Common myeloid progenitor, CD34-positive (primary cell): ENCODE measurements at regions not wholly inside any gene's neighbourhood (a gene's known extent, or its start where the extent isn't known, plus 50 kb on each side); places are given as distances from the start of the nearest gene placed in this dataset.

ENCODE experiments used
- CTCF ChIA-PET: fragments of 350-600 bp; sonication (Branson Sonifier 250); formaldehyde crosslinking; loops from one replicate; lab custom pipeline; 2021; ENCODE audit warnings: antibody characterized with exemption; lab: Charles Lee
- POLR2A ChIA-PET: fragments of 350-600 bp; sonication (Branson Sonifier 250); formaldehyde crosslinking; loops from one replicate; lab custom pipeline; 2021; ENCODE audit warnings: antibody characterized with exemption; lab: Charles Lee
- DNase-seq, 3 donors: peaks; one replicate each; pipeline versions ENCODE4 v3.0.0 to v3.0.0-alpha.2; 2013
- H3K27ac ChIP-seq, 2 experiments: 1 replicate in 1 of 2; 2 replicates in 1 of 2; pipeline ENCODE4 v1.7.0; 2013; ENCODE audit warnings: inconsistent platforms in 2 of 2, low read length in 2 of 2, mild to moderate bottlenecking in 2 of 2, low read depth in 1 of 2, moderate library complexity in 1 of 2; ENCODE audit not compliant: severe bottlenecking in 2 of 2, insufficient read depth in 1 of 2, poor library complexity in 1 of 2
- H3K27me3 ChIP-seq, 5 experiments: replicated peaks in 2 of 5; 1 replicate in 3 of 5; 2 replicates in 2 of 5; pipeline versions ENCODE4 v1.6.1 to v1.7.0; 2013; ENCODE audit warnings: low read length in 4 of 5, mild to moderate bottlenecking in 2 of 5, moderate library complexity in 2 of 5, inconsistent platforms in 1 of 5; ENCODE audit not compliant: insufficient read depth in 5 of 5, control insufficient read depth in 4 of 5
- H3K36me3 ChIP-seq, 4 experiments: 1 replicate in 2 of 4; 2 replicates in 2 of 4; pipeline versions ENCODE4 v1.6.1 to v1.7.0; 2013; ENCODE audit warnings: low read length in 3 of 4, control low read depth in 1 of 4, mild to moderate bottlenecking in 1 of 4; ENCODE audit not compliant: control insufficient read depth in 4 of 4, insufficient read depth in 4 of 4
- H3K4me1 ChIP-seq, 4 experiments: 1 replicate in 3 of 4; 2 replicates in 1 of 4; pipeline versions ENCODE4 v1.6.1 to v1.7.1; 2013; ENCODE audit warnings: low read length in 3 of 4, mild to moderate bottlenecking in 3 of 4, control low read depth in 1 of 4, inconsistent platforms in 1 of 4, moderate library complexity in 1 of 4; ENCODE audit not compliant: control insufficient read depth in 4 of 4, insufficient read depth in 4 of 4; ENCODE audit errors: control extremely low read depth in 1 of 4
- H3K4me3 ChIP-seq, 7 experiments: 1 replicate in 4 of 7; 2 replicates in 3 of 7; pipeline versions ENCODE4 v1.5.1 to v1.7.0; 2013; ENCODE audit warnings: mild to moderate bottlenecking in 7 of 7, low read length in 6 of 7, moderate library complexity in 6 of 7, inconsistent platforms in 2 of 7, low read depth in 2 of 7, control low read depth in 1 of 7; ENCODE audit not compliant: insufficient read depth in 4 of 7, control insufficient read depth in 1 of 7; ENCODE audit errors: extremely low read depth in 1 of 7
- H3K9me3 ChIP-seq, 5 experiments: 1 replicate in 4 of 5; 2 replicates in 1 of 5; pipeline versions ENCODE4 v1.6.1 to v1.7.1; 2013; ENCODE audit warnings: low read length in 4 of 5, mild to moderate bottlenecking in 2 of 5, inconsistent platforms in 1 of 5, low read depth in 1 of 5, moderate library complexity in 1 of 5; ENCODE audit not compliant: control insufficient read depth in 4 of 5, insufficient read depth in 2 of 5; ENCODE audit errors: control extremely low read depth in 1 of 5
- WGBS: methylation state at CpG from one replicate; pipeline ENCODE4 v1.1.5; 2013; ENCODE audit not compliant: insufficient coverage; 5-methylcytosine and 5-hydroxymethylcytosine counted together

GRCh38 chr10:121371836-121372235, 226.4 kb downstream of the FGFR2 start:
- no CpG with 5 or more reads among the region's 3 CpGs for WGBS
- Histone ChIP-seq H3K9me3 (no peaks in the 10 kb centered on the region), H3K27me3 (peaks cover 0 to 5% (median 0%) of the 10 kb centered on the region in 5 experiments), H3K4me3 (no peak overlapping the region), H3K27ac (no peak overlapping the region), H3K36me3 (no peaks in the 10 kb centered on the region), H3K4me1 (no peaks in the 10 kb centered on the region)
- POLR2A ChIA-PET, result no interaction called here
- CTCF ChIA-PET, result interaction anchor here (1.0 kb wide), 1 partner anchor 11 kb away, joined by 3 read pairs; no protein-coding TSS in a partner anchor
- DNase-seq, result no peak

- Histone ChIP-seq H3K27me3 (peaks cover 0 to 3% (median 0%) of the 10 kb centered on the region in 5 experiments), H3K36me3 (no peaks in the 10 kb centered on the region), H3K27ac (no peak overlapping the region), H3K4me3 (no peak overlapping the region), H3K9me3 (no peaks in the 10 kb centered on the region), H3K4me1 (no peaks in the 10 kb centered on the region)
- 100% methylated on average over 2 of the region's 2 CpGs for WGBS
- CTCF ChIA-PET, result no interaction called here
- no peak for DNase-seq
- POLR2A ChIA-PET, result no interaction called here
Observed at GRCh38 chr10:121373411-121373810, 224.8 kb downstream of the FGFR2 start.

DNA sequence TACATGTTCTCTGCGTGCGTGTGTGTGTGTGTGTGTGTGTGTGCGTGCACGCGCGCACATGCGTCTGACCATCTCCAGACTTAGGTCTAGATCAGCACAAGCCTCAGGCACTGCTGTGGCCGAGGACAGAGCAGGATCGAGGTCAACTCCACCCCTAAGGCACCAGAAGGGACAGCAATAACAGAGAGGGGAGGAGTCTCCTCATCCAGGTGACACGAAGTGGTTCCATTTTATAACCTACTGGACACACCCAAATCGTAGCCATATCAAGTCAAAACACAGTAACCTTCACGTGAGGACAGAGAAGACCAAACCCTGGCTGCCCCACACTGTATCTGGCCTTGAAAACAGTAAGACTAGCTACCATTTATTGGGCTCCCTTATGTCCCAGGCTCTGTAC, 224.1 kb downstream of the FGFR2 start:
- WGBS, result 100% methylated on average over 5 of the region's 12 CpGs
- CTCF ChIA-PET, result no interaction called here
- Histone ChIP-seq H3K9me3 (no peaks in the 10 kb centered on the region), H3K36me3 (no peaks in the 10 kb centered on the region), H3K4me3 (no peak overlapping the region), H3K27me3 (peaks cover 0 to 3% (median 0%) of the 10 kb centered on the region in 5 experiments), H3K4me1 (no peaks in the 10 kb centered on the region), H3K27ac (no peak overlapping the region)
- no peak for DNase-seq
- POLR2A ChIA-PET, result no interaction called here

- ChIA-PET POLR2A (no interaction called here), CTCF (no interaction called here)
- no peaks in the 10 kb centered on the region for H3K36me3 ChIP-seq
- WGBS, result 92% methylated on average over 3 of the region's 6 CpGs
- no peaks in the 10 kb centered on the region for H3K9me3 ChIP-seq
- no peak for DNase-seq
- H3K27ac ChIP-seq, result no peak overlapping the region
- no peaks in the 10 kb centered on the region for H3K4me1 ChIP-seq
- H3K27me3 ChIP-seq, result no peaks in the 10 kb centered on the region
- no peak overlapping the region for H3K4me3 ChIP-seq
Observed at GRCh38 chr10:121375172-121375571, 223.1 kb downstream of the FGFR2 start.

DNA sequence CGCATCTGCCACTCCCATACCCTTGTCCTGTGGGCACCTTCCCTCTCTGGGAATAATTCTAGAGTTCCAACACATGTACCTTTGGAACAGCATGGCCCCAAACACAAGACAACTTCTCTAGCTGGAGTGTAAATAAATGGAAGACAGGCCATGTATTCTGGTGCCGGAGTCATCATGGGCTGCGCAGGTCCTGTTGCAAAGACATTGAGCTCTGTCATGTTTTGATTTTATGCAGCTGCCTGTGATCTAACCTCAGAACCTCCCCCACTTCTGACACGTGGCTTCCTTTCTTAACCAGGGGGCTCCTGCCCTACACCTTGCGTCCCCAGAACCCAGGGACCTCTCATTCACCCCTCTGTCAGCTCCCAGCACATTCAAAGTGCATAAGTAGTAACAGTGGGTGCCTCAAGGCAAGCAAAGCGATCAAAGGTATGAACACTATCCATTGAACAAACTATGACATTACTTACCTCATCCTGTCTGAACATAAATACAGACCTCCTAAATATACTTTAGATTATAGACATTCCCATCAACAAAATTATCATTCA, 219.9 kb downstream of the FGFR2 start:
- CTCF ChIA-PET, result no interaction called here
- POLR2A ChIA-PET, result interaction anchor here (0.6 kb wide), 1 partner anchor 513 kb away, joined by 3 read pairs; no protein-coding TSS in a partner anchor
- Histone ChIP-seq H3K27me3 (no peaks in the 10 kb centered on the region), H3K27ac (no peak overlapping the region), H3K9me3 (no peaks in the 10 kb centered on the region), H3K4me3 (no peak overlapping the region), H3K4me1 (no peaks in the 10 kb centered on the region), H3K36me3 (no peaks in the 10 kb centered on the region)
- DNase-seq, result no peak
- 70% methylated on average over 6 of the region's 6 CpGs for WGBS

DNA sequence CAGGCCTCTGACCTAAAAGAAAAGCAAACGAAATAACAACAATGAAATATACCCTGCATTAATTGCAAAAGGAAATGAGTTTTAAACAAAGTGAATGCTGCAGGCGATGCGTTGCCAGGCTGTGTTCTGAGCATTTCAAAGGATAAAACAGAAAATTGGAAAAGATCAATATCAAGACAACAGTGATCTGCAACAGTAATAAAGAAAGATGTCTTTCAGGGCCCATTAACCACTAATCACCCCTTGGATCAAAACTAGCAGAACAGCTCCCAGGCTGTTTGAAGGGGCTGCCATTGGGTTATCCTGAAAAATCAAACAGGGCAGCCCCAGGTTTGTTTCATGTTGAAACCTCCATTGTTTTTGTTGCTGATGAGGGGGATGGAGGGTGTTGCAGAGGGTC, 219.2 kb downstream of the FGFR2 start:
- ChIA-PET CTCF (no interaction called here), POLR2A (no interaction called here)
- H3K4me1 ChIP-seq, result no peaks in the 10 kb centered on the region
- DNase-seq, result no peak
- H3K27ac ChIP-seq, result no peak overlapping the region
- H3K27me3 ChIP-seq, result no peaks in the 10 kb centered on the region
- no peaks in the 10 kb centered on the region for H3K36me3 ChIP-seq
- WGBS, result 100% methylated on average over 2 of the region's 3 CpGs
- no peak overlapping the region for H3K4me3 ChIP-seq
- no peaks in the 10 kb centered on the region for H3K9me3 ChIP-seq

DNA sequence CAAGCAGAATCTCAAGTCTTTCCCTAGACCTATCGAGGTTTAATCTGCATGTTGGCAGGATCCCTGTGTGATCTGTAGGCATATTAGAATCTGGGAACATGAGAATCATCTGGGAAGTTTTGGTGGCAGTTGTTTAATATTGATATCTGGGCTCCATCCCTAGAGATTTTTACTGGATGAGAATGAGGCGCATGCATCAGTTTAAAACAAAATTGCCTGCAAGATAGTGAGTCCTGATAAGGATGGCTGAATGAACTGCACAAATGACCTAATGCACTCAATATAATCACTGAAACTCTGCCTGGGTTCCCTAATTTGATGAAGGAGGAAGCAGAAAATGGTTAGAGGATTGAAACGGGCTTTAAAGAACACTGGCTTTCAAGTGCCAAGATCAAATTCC, 218.0 kb downstream of the FGFR2 start:
- no peak overlapping the region for H3K4me3 ChIP-seq
- no peak for DNase-seq
- H3K4me1 ChIP-seq, result no peaks in the 10 kb centered on the region
- no peak overlapping the region for H3K27ac ChIP-seq
- no peaks in the 10 kb centered on the region for H3K27me3 ChIP-seq
- ChIA-PET POLR2A (no interaction called here), CTCF (no interaction called here)
- no peaks in the 10 kb centered on the region for H3K9me3 ChIP-seq
- 89% methylated on average over 1 of the region's 3 CpGs for WGBS
- H3K36me3 ChIP-seq, result no peaks in the 10 kb centered on the region
